GM19463 (cell line): ENCODE measurements at regions not wholly inside any gene's neighbourhood (a gene's known extent, or its start where the extent isn't known, plus 50 kb on each side); places are given as distances from the start of the nearest gene placed in this dataset.
A peak's percentile ranks its signal among the peaks of the same experiment; 100 is the strongest.

Source experiments
- ATAC-seq: cut with Tn5 transposase; IDR thresholded peaks from one replicate; pipeline ENCODE4 v1.9.1; 2021; ENCODE audit warnings: mild to moderate bottlenecking, moderate library complexity; ENCODE audit not compliant: unreplicated experiment

- ATAC-seq: no peak
Observed at GRCh38 chr2:181828122-181828705, 63.3 kb upstream of the ITPRID2 start.

DNA sequence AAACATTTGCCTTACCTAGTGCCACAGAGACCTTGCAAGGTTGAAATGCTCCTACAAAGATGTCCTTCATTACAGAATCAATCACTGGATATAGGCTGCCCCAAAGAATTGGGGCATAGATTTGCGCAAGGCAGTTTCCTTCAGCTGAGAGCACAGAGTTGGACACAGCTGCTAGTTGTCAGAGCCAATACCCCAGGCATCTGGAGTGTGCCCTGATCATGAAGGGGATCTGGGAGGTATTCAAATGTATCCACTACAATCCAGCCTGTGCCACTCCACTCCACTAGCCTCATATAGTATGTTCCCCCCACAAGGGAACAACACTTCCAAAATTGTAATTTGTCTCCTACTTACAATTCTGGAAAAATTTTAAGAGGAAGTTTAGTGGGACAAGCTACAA lies 62.3 kb upstream of the ITPRID2 start:
- no peak for ATAC-seq

DNA sequence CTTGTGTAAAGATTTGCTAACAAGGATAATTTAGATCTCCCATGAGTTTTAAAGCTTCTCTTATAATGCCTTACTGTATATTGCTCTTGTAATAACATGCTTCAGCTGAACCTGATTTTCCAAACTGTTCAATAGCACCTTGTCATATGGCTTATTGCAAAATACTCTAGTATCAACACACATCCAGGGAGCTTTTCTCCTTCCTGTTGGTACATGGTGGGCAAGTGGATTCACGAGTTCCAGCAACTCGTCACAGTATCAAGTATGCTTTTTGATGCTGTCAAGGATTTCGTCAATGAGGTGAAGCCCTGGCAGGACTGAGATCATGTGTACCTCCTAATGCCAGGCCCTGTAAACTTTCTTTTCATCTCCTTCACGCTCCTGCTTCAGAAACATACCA lies 59.5 kb upstream of the ITPRID2 start:
- no peak for ATAC-seq

GRCh38 chr2:181836583-181836982 lies 54.9 kb upstream of the ITPRID2 start:
- ATAC-seq: peak; percentile 83

DNA sequence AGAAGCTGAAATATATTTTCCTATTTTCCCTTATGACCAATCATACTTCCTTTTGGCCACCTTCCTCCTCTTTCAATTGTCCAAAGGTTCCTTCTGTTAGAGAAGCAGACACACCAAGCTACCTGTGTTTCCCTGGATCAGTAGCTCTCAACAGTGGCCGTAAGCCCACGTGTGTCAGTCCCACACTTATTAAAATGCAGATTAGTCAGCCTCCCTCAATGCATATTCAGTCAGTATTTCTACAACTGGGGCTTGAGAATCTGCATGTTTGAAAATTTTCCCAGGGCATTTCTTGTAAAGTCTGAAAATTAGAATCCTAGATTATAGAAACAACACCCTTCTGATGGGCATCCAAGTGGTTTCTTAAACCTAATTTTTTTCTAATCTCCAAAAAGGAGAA lies 54.0 kb upstream of the ITPRID2 start:
- ATAC-seq: no peak

GRCh38 chr2:181839811-181840210 lies 51.7 kb upstream of the ITPRID2 start:
- no peak for ATAC-seq

DNA sequence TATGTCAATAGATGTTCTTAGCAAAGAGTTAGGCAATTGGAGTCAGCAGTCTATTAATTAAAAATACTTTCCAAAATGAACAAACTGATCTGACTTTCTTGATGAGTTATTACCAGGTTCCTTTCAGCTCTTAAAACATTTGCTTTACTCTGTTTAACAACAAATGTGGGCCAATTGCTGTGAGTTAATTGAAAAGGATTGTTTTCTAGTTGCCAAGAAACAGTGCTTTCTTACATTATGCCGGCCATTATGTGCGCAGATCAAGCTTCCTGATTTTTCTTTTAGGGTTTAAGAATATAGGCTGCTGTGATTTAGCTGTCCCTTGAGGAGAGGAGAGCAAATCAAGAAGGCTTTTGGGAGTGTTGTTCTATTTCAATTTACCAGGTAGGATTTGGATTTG lies 50.5 kb upstream of the ITPRID2 start:
- no peak for ATAC-seq
